SK-N-SH treated with all-trans-retinoic acid at 6 μM for 48 hours (cell line): ENCODE measurements at regions not wholly inside any gene's neighbourhood (a gene's known extent, or its start where the extent isn't known, plus 50 kb on each side); places are given as distances from the start of the nearest gene placed in this dataset.

Source experiments
- ATAC-seq: fragments of 200-7000 bp; cut with Tn5 transposase; 3 replicates; pipeline ENCODE4 v1.9.1; 2020; ENCODE audit warnings: mild to moderate bottlenecking, moderate library complexity
- ARNTL ChIP-seq: fragments of 450-650 bp; formaldehyde crosslinking; IDR thresholded peaks from 2 replicates; pipeline ENCODE4 v1.5.0; 2020; ENCODE audit warnings: low read depth, mild to moderate bottlenecking, moderate library complexity, borderline replicate concordance
- BACH2 ChIP-seq: fragments of 250-450 bp; sonication (Bioruptor Pico); IDR thresholded peaks from 2 replicates; pipeline ENCODE4 v1.9.0; 2021; ENCODE audit warnings: mild to moderate bottlenecking, borderline replicate concordance
- ESRRG ChIP-seq: fragments of 250-450 bp; sonication (Bioruptor Pico); IDR thresholded peaks from 2 replicates; pipeline ENCODE4 v1.6.1; 2021; ENCODE audit warnings: mild to moderate bottlenecking
- GLIS3 ChIP-seq: fragments of 250-450 bp; sonication (Bioruptor Pico); IDR thresholded peaks from 2 replicates; pipeline ENCODE4 v1.5.0; 2020; ENCODE audit warnings: mild to moderate bottlenecking, moderate library complexity
- ISL1 ChIP-seq: fragments of 250-450 bp; sonication (Bioruptor Pico); IDR thresholded peaks from 2 replicates; pipeline ENCODE4 v2.1.2; 2022; ENCODE audit warnings: mild to moderate bottlenecking, moderate library complexity
- OSR1 ChIP-seq: fragments of 250-450 bp; sonication (Bioruptor Pico); IDR thresholded peaks from 2 replicates; pipeline ENCODE4 v1.8.0; 2022; ENCODE audit warnings: moderate library complexity, mild to moderate bottlenecking, inconsistent platforms
- RARB ChIP-seq: fragments of 250-450 bp; sonication (Bioruptor Pico); IDR thresholded peaks from 2 replicates; pipeline ENCODE4 v1.8.0; 2021; ENCODE audit warnings: mild to moderate bottlenecking, moderate library complexity
- SNAI2 ChIP-seq: fragments of 250-450 bp; sonication (Bioruptor Pico); IDR thresholded peaks from 2 replicates; pipeline ENCODE4 v1.5.0; 2020; ENCODE audit warnings: mild to moderate bottlenecking, moderate library complexity
- TCF4 ChIP-seq: fragments of 250-450 bp; sonication (Bioruptor Pico); IDR thresholded peaks from 2 replicates; pipeline ENCODE4 v1.8.0; 2021; ENCODE audit warnings: mild to moderate bottlenecking, moderate library complexity, borderline replicate concordance
- TOX ChIP-seq: fragments of 250-450 bp; sonication (Bioruptor Pico); IDR thresholded peaks from 2 replicates; pipeline ENCODE4 v1.8.0; 2021; ENCODE audit warnings: mild to moderate bottlenecking, moderate library complexity, borderline replicate concordance
- ZFP30 ChIP-seq: fragments of 450-650 bp; formaldehyde crosslinking; IDR thresholded peaks from 2 replicates; pipeline ENCODE4 v1.5.0; 2022; ENCODE audit warnings: mild to moderate bottlenecking, moderate library complexity
- ZNF565 ChIP-seq: fragments of 450-650 bp; formaldehyde crosslinking; conservative IDR thresholded peaks from 2 replicates; pipeline ENCODE4 v1.5.0; 2020; ENCODE audit warnings: low read depth, mild to moderate bottlenecking, moderate library complexity
- ZNF70 ChIP-seq: fragments of 450-650 bp; formaldehyde crosslinking; IDR thresholded peaks from 2 replicates; pipeline ENCODE4 v1.5.0; 2020; ENCODE audit warnings: mild to moderate bottlenecking, moderate library complexity
- ZNF8 ChIP-seq: fragments of 450-650 bp; formaldehyde crosslinking; IDR thresholded peaks from 2 replicates; pipeline ENCODE4 v1.5.0; 2020; ENCODE audit warnings: mild to moderate bottlenecking, moderate library complexity
- TF ChIP-seq, protein P1 (sequence below): fragments of 250-450 bp; sonication (Bioruptor Pico); IDR thresholded peaks from 2 replicates; pipeline ENCODE4 v1.5.1; 2020; ENCODE audit warnings: low read depth, mild to moderate bottlenecking, moderate library complexity
- TF ChIP-seq, protein P2 (sequence below): fragments of 250-450 bp; sonication (Bioruptor Pico); IDR thresholded peaks from 2 replicates; pipeline ENCODE4 v1.8.0; 2021; ENCODE audit warnings: low read depth, mild to moderate bottlenecking, moderate library complexity, borderline replicate concordance
- TF ChIP-seq, protein P3 (sequence below): fragments of 250-450 bp; sonication (Bioruptor Pico); IDR thresholded peaks from 2 replicates; pipeline ENCODE4 v1.8.0; 2020; ENCODE audit warnings: mild to moderate bottlenecking, moderate library complexity, borderline replicate concordance
- TF ChIP-seq, protein P4 (sequence below): fragments of 250-450 bp; sonication (Bioruptor Pico); IDR thresholded peaks from 2 replicates; pipeline ENCODE4 v1.5.0; 2020; ENCODE audit warnings: mild to moderate bottlenecking, moderate library complexity
- TF ChIP-seq, protein P5 (sequence below): fragments of 250-450 bp; sonication (Bioruptor Pico); IDR thresholded peaks from 2 replicates; pipeline ENCODE4 v1.5.1; 2021; ENCODE audit warnings: mild to moderate bottlenecking, moderate library complexity

DNA sequence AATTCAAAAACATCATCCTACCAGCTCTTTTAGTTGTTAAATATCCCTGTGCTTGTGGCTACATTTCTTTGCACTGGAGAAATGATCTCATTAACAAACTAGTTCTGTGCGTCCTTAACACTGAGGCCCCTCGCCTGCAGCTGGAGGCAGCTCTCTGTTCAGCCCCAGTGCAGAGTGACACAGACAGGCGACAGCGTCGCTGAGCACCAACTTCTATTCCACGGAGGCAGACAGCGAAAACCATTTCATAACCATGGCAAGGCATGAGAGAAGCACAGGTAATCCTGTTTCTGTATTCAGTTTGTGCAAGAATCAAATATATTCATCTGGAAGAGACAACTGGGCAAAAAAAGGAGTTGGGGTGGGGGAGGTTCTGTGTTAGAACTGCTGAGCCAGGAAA is 530.7 kb downstream of the ZIC1 start (continued):
- TF ChIP-seq, protein P1, sequence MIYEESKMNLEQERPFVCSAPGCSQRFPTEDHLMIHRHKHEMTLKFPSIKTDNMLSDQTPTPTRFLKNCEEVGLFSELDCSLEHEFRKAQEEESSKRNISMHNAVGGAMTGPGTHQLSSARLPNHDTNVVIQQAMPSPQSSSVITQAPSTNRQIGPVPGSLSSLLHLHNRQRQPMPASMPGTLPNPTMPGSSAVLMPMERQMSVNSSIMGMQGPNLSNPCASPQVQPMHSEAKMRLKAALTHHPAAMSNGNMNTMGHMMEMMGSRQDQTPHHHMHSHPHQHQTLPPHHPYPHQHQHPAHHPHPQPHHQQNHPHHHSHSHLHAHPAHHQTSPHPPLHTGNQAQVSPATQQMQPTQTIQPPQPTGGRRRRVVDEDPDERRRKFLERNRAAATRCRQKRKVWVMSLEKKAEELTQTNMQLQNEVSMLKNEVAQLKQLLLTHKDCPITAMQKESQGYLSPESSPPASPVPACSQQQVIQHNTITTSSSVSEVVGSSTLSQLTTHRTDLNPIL: no peak
- TF ChIP-seq BACH2 (CRISPR knock-in tag) (no peak), ESRRG (no peak), ARNTL (no peak), OSR1 (CRISPR knock-in tag) (no peak), ZNF8 (CRISPR knock-in tag) (no peak)
- TF ChIP-seq, all 23 proteins: peak for 0

DNA sequence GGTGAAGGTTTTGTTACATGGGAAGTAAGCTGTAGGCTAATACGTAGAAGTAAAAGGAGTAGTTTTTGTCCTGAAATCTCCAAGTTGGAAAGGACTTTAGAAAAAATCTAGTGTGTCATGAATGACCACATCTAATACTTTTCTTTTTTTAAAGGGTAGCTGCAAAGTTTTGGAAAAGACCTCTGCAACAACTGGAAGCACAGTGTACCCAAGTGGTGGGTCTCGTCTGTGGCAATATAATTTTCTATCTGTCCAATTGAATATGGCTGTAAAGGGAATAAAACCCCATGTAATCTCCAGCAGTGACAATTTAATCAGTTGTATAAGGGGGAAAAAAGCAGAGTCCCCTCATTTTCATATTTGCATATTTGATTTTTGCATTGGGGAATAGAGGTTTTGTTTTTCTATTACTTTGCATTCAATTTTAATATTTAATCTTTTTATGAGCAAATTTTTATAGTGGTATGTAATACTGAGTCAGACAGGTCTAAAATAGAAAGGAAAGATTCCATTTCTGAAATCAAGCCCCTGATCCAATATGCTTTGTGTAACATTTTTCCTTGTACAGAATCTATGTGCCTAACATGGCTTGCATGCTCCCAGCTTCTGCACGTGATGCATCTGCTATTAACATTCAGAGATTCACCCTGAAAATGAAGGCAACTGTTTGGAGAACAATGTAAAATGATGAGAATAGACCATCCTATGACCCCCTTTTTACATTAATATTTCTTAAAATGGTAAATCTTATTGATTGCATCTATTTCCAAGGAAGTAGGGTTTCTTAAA is 531.4 kb downstream of the ZIC1 start:
- no peak for ATAC-seq
- no peak for TF ChIP-seq ISL1 (CRISPR knock-in tag)
- no peak for TF ChIP-seq BACH2 (CRISPR knock-in tag)
- TF ChIP-seq OSR1 (CRISPR knock-in tag): no peak
- no peak for TF ChIP-seq RARB (CRISPR knock-in tag)
- no peak for TF ChIP-seq ZNF565 (CRISPR knock-in tag)
- TF ChIP-seq, protein P2, sequence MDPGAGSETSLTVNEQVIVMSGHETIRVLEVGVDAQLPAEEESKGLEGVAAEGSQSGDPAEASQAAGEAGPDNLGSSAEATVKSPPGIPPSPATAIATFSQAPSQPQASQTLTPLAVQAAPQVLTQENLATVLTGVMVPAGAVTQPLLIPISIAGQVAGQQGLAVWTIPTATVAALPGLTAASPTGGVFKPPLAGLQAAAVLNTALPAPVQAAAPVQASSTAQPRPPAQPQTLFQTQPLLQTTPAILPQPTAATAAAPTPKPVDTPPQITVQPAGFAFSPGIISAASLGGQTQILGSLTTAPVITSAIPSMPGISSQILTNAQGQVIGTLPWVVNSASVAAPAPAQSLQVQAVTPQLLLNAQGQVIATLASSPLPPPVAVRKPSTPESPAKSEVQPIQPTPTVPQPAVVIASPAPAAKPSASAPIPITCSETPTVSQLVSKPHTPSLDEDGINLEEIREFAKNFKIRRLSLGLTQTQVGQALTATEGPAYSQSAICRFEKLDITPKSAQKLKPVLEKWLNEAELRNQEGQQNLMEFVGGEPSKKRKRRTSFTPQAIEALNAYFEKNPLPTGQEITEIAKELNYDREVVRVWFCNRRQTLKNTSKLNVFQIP: no peak
- TF ChIP-seq GLIS3 (CRISPR knock-in tag): no peak
- TF ChIP-seq, protein P3, sequence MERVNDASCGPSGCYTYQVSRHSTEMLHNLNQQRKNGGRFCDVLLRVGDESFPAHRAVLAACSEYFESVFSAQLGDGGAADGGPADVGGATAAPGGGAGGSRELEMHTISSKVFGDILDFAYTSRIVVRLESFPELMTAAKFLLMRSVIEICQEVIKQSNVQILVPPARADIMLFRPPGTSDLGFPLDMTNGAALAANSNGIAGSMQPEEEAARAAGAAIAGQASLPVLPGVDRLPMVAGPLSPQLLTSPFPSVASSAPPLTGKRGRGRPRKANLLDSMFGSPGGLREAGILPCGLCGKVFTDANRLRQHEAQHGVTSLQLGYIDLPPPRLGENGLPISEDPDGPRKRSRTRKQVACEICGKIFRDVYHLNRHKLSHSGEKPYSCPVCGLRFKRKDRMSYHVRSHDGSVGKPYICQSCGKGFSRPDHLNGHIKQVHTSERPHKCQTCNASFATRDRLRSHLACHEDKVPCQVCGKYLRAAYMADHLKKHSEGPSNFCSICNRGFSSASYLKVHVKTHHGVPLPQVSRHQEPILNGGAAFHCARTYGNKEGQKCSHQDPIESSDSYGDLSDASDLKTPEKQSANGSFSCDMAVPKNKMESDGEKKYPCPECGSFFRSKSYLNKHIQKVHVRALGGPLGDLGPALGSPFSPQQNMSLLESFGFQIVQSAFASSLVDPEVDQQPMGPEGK (CRISPR knock-in tag): no peak

DNA sequence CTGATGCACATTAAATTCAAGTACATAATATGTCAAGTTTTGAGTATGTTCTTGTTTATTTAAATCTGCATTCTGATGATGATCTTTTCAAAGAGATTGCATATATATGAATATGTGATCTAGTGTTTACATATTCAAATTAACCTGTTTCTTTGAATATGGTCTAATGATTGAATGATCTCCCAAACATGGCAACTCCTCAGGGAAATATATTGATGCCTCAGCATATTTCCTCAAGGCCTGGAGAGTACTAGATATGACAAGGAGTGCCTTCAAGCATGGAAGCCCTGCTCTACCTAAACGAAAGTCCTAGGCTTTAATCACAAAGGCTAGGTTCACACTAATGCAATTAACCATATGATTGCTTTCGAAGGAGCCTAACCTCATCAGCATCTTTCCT is 532.8 kb downstream of the ZIC1 start:
- TF ChIP-seq ZNF565 (CRISPR knock-in tag) (no peak), TOX (CRISPR knock-in tag) (no peak), SNAI2 (CRISPR knock-in tag) (no peak), ARNTL (no peak), ZFP30 (CRISPR knock-in tag) (no peak), OSR1 (CRISPR knock-in tag) (no peak), ZNF70 (CRISPR knock-in tag) (no peak), TCF4 (CRISPR knock-in tag) (no peak), ESRRG (no peak), ZNF8 (CRISPR knock-in tag) (no peak)
- TF ChIP-seq, protein P2: no peak
- TF ChIP-seq, protein P4, sequence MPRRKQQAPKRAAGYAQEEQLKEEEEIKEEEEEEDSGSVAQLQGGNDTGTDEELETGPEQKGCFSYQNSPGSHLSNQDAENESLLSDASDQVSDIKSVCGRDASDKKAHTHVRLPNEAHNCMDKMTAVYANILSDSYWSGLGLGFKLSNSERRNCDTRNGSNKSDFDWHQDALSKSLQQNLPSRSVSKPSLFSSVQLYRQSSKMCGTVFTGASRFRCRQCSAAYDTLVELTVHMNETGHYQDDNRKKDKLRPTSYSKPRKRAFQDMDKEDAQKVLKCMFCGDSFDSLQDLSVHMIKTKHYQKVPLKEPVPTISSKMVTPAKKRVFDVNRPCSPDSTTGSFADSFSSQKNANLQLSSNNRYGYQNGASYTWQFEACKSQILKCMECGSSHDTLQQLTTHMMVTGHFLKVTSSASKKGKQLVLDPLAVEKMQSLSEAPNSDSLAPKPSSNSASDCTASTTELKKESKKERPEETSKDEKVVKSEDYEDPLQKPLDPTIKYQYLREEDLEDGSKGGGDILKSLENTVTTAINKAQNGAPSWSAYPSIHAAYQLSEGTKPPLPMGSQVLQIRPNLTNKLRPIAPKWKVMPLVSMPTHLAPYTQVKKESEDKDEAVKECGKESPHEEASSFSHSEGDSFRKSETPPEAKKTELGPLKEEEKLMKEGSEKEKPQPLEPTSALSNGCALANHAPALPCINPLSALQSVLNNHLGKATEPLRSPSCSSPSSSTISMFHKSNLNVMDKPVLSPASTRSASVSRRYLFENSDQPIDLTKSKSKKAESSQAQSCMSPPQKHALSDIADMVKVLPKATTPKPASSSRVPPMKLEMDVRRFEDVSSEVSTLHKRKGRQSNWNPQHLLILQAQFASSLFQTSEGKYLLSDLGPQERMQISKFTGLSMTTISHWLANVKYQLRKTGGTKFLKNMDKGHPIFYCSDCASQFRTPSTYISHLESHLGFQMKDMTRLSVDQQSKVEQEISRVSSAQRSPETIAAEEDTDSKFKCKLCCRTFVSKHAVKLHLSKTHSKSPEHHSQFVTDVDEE (CRISPR knock-in tag): no peak
- TF ChIP-seq, protein P3 (CRISPR knock-in tag): no peak
- TF ChIP-seq, protein P5, sequence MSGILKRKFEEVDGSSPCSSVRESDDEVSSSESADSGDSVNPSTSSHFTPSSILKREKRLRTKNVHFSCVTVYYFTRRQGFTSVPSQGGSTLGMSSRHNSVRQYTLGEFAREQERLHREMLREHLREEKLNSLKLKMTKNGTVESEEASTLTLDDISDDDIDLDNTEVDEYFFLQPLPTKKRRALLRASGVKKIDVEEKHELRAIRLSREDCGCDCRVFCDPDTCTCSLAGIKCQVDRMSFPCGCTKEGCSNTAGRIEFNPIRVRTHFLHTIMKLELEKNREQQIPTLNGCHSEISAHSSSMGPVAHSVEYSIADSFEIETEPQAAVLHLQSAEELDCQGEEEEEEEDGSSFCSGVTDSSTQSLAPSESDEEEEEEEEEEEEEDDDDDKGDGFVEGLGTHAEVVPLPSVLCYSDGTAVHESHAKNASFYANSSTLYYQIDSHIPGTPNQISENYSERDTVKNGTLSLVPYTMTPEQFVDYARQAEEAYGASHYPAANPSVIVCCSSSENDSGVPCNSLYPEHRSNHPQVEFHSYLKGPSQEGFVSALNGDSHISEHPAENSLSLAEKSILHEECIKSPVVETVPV (CRISPR knock-in tag): no peak
- no peak for ATAC-seq
